ENCODE measurements at regions not wholly inside any gene's neighbourhood (a gene's known extent, or its start where the extent isn't known, plus 50 kb on each side); places are given as distances from the start of the nearest gene placed in this dataset.

DNA sequence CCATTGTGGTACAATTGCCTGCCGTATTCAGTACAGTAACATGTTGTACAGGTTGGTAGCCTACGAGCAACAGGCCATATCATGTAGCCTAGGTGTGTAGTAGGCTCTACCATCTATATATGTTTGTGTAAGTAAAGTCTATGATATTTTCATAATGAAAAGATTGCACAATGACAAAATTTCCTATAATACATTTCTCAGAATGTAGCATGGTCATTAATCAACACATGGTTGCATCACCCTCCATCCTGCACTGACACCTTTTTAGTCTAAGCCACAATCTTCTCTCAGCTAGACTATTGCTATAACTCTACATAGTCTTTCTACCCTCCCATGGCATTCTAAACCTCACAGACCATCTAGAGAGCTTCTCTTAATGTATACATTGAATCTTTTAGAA is 158.5 kb upstream of the HMGA2 start:
- TF ChIP-seq CTCF (IDR thresholded peaks at IDR 0.05 in 2 of 3, conservative IDR thresholded peaks at IDR 0.05 in 1 of 3; ENCODE audit: borderline replicate concordance in 1 of 3, insufficient read depth in 1 of 3, low read depth in 2 of 3, low read length in 2 of 3): no peak
- TF ChIP-seq POLR2AphosphoS5 (IDR thresholded peaks at IDR 0.05; ENCODE audit: low read depth, low read length): no peak

All from HCT116 (cell line).